HG02885 (cell line): ENCODE measurements at regions not wholly inside any gene's neighbourhood (a gene's known extent, or its start where the extent isn't known, plus 50 kb on each side); places are given as distances from the start of the nearest gene placed in this dataset.
"Not testable (repeated sequence)": the region's sequence is repeated elsewhere in the genome, so short reads cannot be mapped to it uniquely, and the experiment has no call there.

Experiments
- ATAC-seq: cut with Tn5 transposase; IDR thresholded peaks from one replicate; pipeline ENCODE4 v1.9.1; 2021; ENCODE audit warnings: mild to moderate bottlenecking; ENCODE audit not compliant: unreplicated experiment, poor library complexity

- ATAC-seq, result no peak
Observed at GRCh38 chr2:120511536-120511935, 165.6 kb downstream of the INHBB start.

- ATAC-seq, result no peak
Observed at GRCh38 chr2:120511947-120512710, 166.2 kb downstream of the INHBB start.

GRCh38 chr2:120513776-120514357 lies 167.9 kb downstream of the INHBB start:
- ATAC-seq, result no peak

- no peak for ATAC-seq
Observed at GRCh38 chr2:120514521-120514920, 168.6 kb downstream of the INHBB start.

- ATAC-seq, result not testable (repeated sequence)
Observed at GRCh38 chr2:120515066-120515758, 169.3 kb downstream of the INHBB start.

- no peak for ATAC-seq
Observed at GRCh38 chr2:120515759-120516678, 170.1 kb downstream of the INHBB start.

GRCh38 chr2:120516679-120517314 lies 170.9 kb downstream of the INHBB start:
- ATAC-seq, result no peak

- no peak for ATAC-seq
Observed at GRCh38 chr2:120517751-120518469, 172.0 kb downstream of the INHBB start.

GRCh38 chr2:120518819-120519218 lies 172.9 kb downstream of the INHBB start:
- ATAC-seq, result no peak

GRCh38 chr2:120519469-120519868 lies 173.5 kb downstream of the INHBB start:
- ATAC-seq, result no peak

GRCh38 chr2:120520454-120520853 lies 174.5 kb downstream of the INHBB start:
- ATAC-seq, result no peak

GRCh38 chr2:120520929-120521912 lies 175.3 kb downstream of the INHBB start:
- ATAC-seq, result no peak

GRCh38 chr2:120522151-120522751 lies 176.3 kb downstream of the INHBB start:
- no peak for ATAC-seq

GRCh38 chr2:120523766-120524165 lies 177.8 kb downstream of the INHBB start:
- ATAC-seq, result no peak

- no peak for ATAC-seq
Observed at GRCh38 chr2:120524174-120524573, 178.2 kb downstream of the INHBB start.

GRCh38 chr2:120525056-120526046 lies 179.4 kb downstream of the INHBB start:
- ATAC-seq, result no peak
